IPS-20b (cell line): ENCODE measurements at regions not wholly inside any gene's neighbourhood (a gene's known extent, or its start where the extent isn't known, plus 50 kb on each side); places are given as distances from the start of the nearest gene placed in this dataset.
"Not testable (repeated sequence)": the region's sequence is repeated elsewhere in the genome, so short reads cannot be mapped to it uniquely, and the experiment has no call there.

Source experiments
- H3K27ac ChIP-seq: one replicate; pipeline ENCODE4 v1.5.1; 2013; ENCODE audit warnings: low read length
- H3K27me3 ChIP-seq: 2 replicates; pipeline ENCODE4 v1.6.1; 2013; ENCODE audit warnings: mild to moderate bottlenecking, low read length, inconsistent platforms; ENCODE audit not compliant: insufficient read depth
- H3K36me3 ChIP-seq: 2 replicates; pipeline ENCODE4 v1.6.1; 2013; ENCODE audit warnings: low read depth, mild to moderate bottlenecking, inconsistent platforms, low read length, moderate library complexity; ENCODE audit not compliant: insufficient read depth
- H3K4me1 ChIP-seq: 2 replicates; pipeline ENCODE4 v1.6.1; 2013; ENCODE audit warnings: mild to moderate bottlenecking, control low read depth, inconsistent platforms, low read length, moderate library complexity; ENCODE audit not compliant: insufficient read depth
- H3K4me3 ChIP-seq: 2 replicates; pipeline ENCODE4 v1.5.1; 2013; ENCODE audit warnings: mild to moderate bottlenecking, low read length, inconsistent platforms
- H3K9ac ChIP-seq: 2 replicates; pipeline ENCODE4 v1.6.1; 2013; ENCODE audit warnings: low read depth, mild to moderate bottlenecking, inconsistent platforms, low read length, moderate library complexity
- H3K9me3 ChIP-seq: 2 replicates; pipeline ENCODE4 v1.6.1; 2013; ENCODE audit warnings: mild to moderate bottlenecking, low read depth, low read length, inconsistent platforms; ENCODE audit not compliant: insufficient read depth

DNA sequence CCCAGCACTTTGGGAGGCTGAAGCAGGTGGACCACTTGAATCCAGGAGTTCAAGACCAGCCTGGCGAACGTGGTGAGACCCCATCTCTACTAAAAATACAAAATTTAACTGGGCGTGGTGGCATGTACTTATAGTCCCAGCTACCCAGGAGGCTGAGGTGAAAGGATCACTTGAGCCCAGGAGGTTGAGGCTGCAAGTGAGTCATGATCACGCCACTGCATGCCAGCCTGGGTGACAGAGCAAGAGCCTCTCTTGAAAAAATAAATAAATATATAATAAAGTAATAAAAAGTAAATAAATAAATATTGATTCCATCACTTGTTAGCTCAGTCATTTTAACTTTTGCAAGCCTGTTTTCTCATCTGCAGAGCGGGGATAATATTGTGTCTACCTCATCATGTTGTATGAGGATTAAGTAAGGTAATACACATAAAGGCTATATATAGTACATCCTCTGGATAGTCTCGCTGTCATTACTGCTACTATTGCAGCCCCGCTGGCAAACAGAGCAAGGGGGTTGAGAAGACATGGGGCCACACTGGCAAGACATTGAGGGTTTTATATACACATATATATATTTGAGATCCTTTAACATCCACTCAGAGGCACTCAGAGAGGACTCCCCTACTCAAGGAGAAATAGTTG, 210.9 kb downstream of the C9orf152 start:
- no peaks in the 10 kb centered on the region for H3K27me3 ChIP-seq
- no peak overlapping the region for H3K9ac ChIP-seq
- H3K4me3 ChIP-seq: no peak overlapping the region
- H3K4me1 ChIP-seq: no peaks in the 10 kb centered on the region
- no peaks in the 10 kb centered on the region for H3K36me3 ChIP-seq
- H3K27ac ChIP-seq: no peak overlapping the region
- no peaks in the 10 kb centered on the region for H3K9me3 ChIP-seq

DNA sequence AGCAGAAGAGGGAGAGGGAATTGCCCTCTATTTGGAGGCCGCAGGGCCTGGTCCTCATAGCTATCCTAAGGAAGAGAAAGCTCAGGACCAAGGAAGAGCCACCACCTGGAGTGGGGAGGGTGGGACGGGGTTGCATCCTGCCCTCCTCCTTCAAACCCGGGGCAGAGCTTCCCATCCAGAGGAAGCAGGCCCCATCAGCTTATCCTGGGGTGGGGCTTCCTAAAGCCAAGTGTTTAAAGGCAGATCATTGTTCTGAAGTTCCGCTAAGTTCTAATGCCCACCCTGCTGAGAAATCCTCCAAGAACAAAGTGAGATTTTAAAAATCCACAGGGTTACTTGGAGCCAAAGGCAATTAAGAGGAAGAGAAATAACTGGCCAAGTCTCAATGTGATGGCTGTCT, 210.3 kb downstream of the C9orf152 start:
- H3K4me1 ChIP-seq: no peaks in the 10 kb centered on the region
- H3K4me3 ChIP-seq: no peak overlapping the region
- H3K9ac ChIP-seq: no peak overlapping the region
- H3K36me3 ChIP-seq: no peaks in the 10 kb centered on the region
- H3K27me3 ChIP-seq: no peaks in the 10 kb centered on the region
- no peaks in the 10 kb centered on the region for H3K9me3 ChIP-seq
- no peak overlapping the region for H3K27ac ChIP-seq

GRCh38 chr9:110005521-110005920, 202.4 kb downstream of the C9orf152 start:
- H3K36me3 ChIP-seq, H3K9ac ChIP-seq, H3K4me1 ChIP-seq, H3K27me3 ChIP-seq, H3K4me3 ChIP-seq, H3K9me3 ChIP-seq, H3K27ac ChIP-seq: not testable (repeated sequence)

- H3K4me1 ChIP-seq: no peaks in the 10 kb centered on the region
- H3K9ac ChIP-seq: no peak overlapping the region
- H3K27me3 ChIP-seq: no peaks in the 10 kb centered on the region
- H3K27ac ChIP-seq: no peak overlapping the region
- no peak overlapping the region for H3K4me3 ChIP-seq
- peaks cover 7% of the 10 kb centered on the region; the same call in 1 of the 2 replicates for H3K9me3 ChIP-seq
- no peaks in the 10 kb centered on the region for H3K36me3 ChIP-seq
Observed at GRCh38 chr9:110006657-110007056, 201.3 kb downstream of the C9orf152 start.

- no peak overlapping the region for H3K4me3 ChIP-seq
- H3K9me3 ChIP-seq: peaks cover 7% of the 10 kb centered on the region; the same call in 1 of the 2 replicates
- H3K4me1 ChIP-seq: no peaks in the 10 kb centered on the region
- H3K9ac ChIP-seq: no peak overlapping the region
- no peaks in the 10 kb centered on the region for H3K27me3 ChIP-seq
- H3K27ac ChIP-seq: no peak overlapping the region
- H3K36me3 ChIP-seq: no peaks in the 10 kb centered on the region
Observed at GRCh38 chr9:110007477-110008270, 200.3 kb downstream of the C9orf152 start.

GRCh38 chr9:110008663-110009062, 199.3 kb downstream of the C9orf152 start:
- no peaks in the 10 kb centered on the region for H3K27me3 ChIP-seq
- H3K27ac ChIP-seq: no peak overlapping the region
- no peak overlapping the region for H3K4me3 ChIP-seq
- H3K36me3 ChIP-seq: no peaks in the 10 kb centered on the region
- H3K9me3 ChIP-seq: peaks cover 7% of the 10 kb centered on the region; the same call in 1 of the 2 replicates
- H3K4me1 ChIP-seq: no peaks in the 10 kb centered on the region
- no peak overlapping the region for H3K9ac ChIP-seq

DNA sequence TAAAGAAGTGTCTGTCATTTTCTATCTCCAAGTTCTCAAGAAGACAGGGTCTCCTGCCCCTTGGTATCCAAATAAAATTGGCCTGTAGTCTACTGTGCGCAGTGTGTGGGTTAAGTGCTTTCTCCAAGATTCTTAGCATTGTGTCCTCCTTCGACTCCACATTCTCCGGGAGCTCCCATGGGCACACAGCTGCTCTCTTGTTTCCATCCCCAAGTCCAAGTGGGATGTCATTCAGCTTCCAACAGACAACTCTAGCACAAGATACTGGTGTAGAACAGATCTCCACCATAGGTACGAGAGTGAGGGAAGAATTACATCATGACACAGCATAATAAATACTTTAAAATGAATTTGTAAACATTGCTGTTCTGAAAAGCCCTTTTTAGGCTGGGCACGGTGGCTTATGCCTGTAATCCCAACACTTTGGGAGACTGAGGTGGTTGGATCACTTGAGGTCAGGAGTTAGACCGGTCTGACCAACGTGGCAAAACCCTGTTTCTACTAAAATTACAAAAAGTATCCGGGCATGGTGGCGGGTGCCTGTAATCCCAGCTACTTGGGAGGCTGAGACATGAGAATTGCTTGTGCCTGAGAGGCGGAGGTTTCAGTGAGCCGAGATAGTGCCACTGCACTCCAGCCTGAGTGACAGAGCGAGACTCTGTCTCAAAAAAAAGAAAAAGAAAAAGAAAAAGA, 196.2 kb downstream of the C9orf152 start:
- no peaks in the 10 kb centered on the region for H3K9me3 ChIP-seq
- no peaks in the 10 kb centered on the region for H3K27me3 ChIP-seq
- no peak overlapping the region for H3K4me3 ChIP-seq
- H3K27ac ChIP-seq: no peak overlapping the region
- no peaks in the 10 kb centered on the region for H3K4me1 ChIP-seq
- H3K36me3 ChIP-seq: no peaks in the 10 kb centered on the region
- no peak overlapping the region for H3K9ac ChIP-seq

DNA sequence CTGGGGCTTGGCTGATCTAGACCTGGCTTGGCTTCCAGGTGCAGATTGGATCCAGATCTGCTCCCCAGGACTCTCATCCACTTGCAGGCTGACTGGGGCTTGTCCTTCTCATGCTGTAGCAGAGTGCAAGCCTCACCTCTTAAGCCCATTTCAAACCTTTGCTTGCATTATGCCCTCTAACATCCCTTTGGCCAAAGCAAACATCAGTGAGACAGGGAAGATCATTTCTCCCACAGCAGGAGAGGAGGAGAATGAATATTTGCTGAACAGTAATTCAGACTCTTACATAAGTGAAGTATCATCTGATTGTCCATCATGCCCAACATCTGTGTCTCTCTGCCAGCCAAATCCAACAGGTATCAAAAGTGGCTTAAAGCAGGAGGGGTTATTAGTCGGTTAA, 194.9 kb downstream of the C9orf152 start:
- H3K9me3 ChIP-seq: no peaks in the 10 kb centered on the region

DNA sequence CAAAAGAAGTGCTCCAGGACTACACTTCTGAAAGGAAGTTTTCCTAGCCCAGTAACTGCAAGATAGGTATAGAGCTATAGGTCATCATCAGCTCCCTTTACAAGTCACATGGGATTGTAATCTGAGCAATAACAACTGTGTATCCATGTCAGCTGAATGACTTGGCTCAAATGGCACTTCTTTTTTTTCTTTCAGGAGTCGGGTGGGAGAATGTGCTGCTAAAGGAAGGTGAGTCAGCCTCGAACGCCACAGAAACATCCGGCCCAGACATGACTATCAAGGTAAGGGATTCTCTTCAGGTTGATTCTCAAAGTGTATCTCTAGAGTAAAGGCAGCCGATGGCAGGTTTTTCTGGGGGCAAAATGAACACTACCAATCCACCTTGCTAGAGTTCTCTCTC, 192.2 kb downstream of the C9orf152 start:
- Histone ChIP-seq H3K27ac (no peak overlapping the region), H3K27me3 (no peaks in the 10 kb centered on the region)

More for the DNA sequence above, 194.9 kb downstream of the C9orf152 start:
- H3K4me3 ChIP-seq: no peak overlapping the region
- no peaks in the 10 kb centered on the region for H3K27me3 ChIP-seq
- no peak overlapping the region for H3K9ac ChIP-seq
- no peaks in the 10 kb centered on the region for H3K4me1 ChIP-seq
- H3K36me3 ChIP-seq: no peaks in the 10 kb centered on the region
- no peak overlapping the region for H3K27ac ChIP-seq

DNA sequence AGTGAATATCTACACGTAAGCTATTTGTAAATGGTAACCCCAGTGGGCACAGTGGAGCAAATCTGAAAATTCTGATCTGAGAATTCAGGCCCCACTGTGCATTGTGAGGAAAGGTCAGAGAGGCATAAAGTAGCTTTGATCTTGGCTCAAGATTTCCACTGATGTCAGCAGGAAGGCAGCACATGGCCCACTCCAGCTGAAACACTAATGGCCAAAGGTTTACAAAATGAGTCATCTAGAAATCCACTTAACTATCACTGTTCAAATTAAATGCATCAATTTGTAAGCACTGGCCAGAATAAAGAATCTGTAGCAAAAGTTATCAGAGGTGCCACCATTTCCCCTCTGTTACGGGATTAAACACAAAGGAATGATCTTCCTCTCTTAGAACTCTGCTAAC, 191.6 kb downstream of the C9orf152 start:
- Histone ChIP-seq H3K27ac (no peak overlapping the region), H3K4me3 (no peak overlapping the region), H3K27me3 (no peaks in the 10 kb centered on the region), H3K9ac (no peak overlapping the region), H3K36me3 (no peaks in the 10 kb centered on the region), H3K9me3 (no peaks in the 10 kb centered on the region), H3K4me1 (no peaks in the 10 kb centered on the region)

More for the DNA sequence above, 192.2 kb downstream of the C9orf152 start:
- H3K9ac ChIP-seq: no peak overlapping the region
- H3K4me3 ChIP-seq: no peak overlapping the region
- no peaks in the 10 kb centered on the region for H3K9me3 ChIP-seq
- no peaks in the 10 kb centered on the region for H3K4me1 ChIP-seq
- H3K36me3 ChIP-seq: no peaks in the 10 kb centered on the region

DNA sequence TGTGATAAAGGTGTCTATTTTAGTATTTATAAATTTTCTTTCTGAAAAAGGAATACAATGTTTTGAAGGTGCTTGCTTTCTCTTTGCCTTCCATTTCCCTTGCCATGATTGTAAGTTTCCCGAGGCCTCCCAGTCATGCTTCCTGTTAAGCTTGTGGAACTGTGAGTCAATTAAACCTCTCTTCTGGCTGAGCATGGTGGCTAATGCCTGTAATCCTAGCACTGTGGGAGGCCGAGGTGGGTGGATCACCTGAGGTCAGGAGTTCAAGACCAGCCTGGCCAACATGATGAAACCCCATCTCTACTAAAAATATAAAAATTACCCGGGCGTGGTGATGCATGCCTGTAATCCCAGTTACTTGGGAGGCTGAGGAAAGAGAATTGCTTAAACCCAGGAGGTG, 187.7 kb downstream of the C9orf152 start:
- not testable (repeated sequence) for H3K4me3 ChIP-seq, H3K27me3 ChIP-seq

DNA sequence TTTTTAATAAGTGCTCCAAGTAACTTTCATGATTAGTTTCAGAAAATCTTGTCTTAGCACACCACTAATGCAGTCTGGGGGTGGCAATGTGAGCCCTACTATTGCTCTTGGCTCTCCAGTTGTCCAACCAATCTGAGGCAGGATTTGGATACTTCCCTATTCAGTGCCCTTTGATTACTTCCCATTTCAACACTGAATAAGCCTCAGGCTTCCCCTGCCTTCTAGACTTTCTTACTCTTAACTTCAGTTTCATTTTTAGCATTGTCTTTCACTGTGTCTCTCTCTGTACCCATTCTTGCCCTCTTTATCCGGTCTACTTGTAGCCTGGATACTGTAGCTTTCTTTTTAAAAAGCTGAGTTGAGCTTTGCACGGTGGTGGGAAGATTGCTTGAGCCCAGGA, 186.1 kb downstream of the C9orf152 start:
- Histone ChIP-seq H3K9ac (no peak overlapping the region), H3K4me1 (peaks cover under 1% of the 10 kb centered on the region; the same call in 1 of the 2 replicates), H3K27me3 (no peaks in the 10 kb centered on the region), H3K9me3 (no peaks in the 10 kb centered on the region), H3K27ac (no peak overlapping the region), H3K36me3 (no peaks in the 10 kb centered on the region), H3K4me3 (no peak overlapping the region)

More for the DNA sequence above, 187.7 kb downstream of the C9orf152 start:
- not testable (repeated sequence) for H3K9ac ChIP-seq, H3K36me3 ChIP-seq, H3K4me1 ChIP-seq, H3K27ac ChIP-seq, H3K9me3 ChIP-seq
